Gastroesophageal sphincter (tissue), 4 donors: ENCODE measurements at regions not wholly inside any gene's neighbourhood (a gene's known extent, or its start where the extent isn't known, plus 50 kb on each side); places are given as distances from the start of the nearest gene placed in this dataset.
A peak's percentile ranks its signal among the peaks of the same experiment; 100 is the strongest.

Source experiments
- ATAC-seq: fragments of 150-250 bp; one replicate; pipeline ENCODE4 v1.9.1; 2016; ENCODE audit warnings: mild to moderate bottlenecking, moderate library complexity
- H3K27ac ChIP-seq, 4 donors: fragments of 200-600 bp; sonication (generic) in 3 of 4; 1 replicate in 3 of 4; 2 replicates in 1 of 4; pipeline ENCODE4 v1.5.1; 2016 to 2019
- H3K27me3 ChIP-seq: fragments of 200-600 bp; sonication (generic); one replicate; pipeline ENCODE4 v1.5.1; 2019
- H3K36me3 ChIP-seq, 2 donors: fragments of 200-600 bp; sonication (generic); one replicate each; pipeline ENCODE4 v1.5.1; 2019; ENCODE audit warnings: control low read depth in 1 of 2
- H3K4me1 ChIP-seq, 3 donors: fragments of 200-600 bp; sonication (generic); 1 replicate in 2 of 3; 2 replicates in 1 of 3; pipeline ENCODE4 v1.5.1; 2016 to 2019; ENCODE audit warnings: control low read depth in 2 of 3
- H3K4me3 ChIP-seq, 2 donors: fragments of 200-600 bp; sonication (generic); one replicate each; pipeline ENCODE4 v1.5.1; 2019; ENCODE audit warnings: mild to moderate bottlenecking in 1 of 2, moderate library complexity in 1 of 2
- H3K9me3 ChIP-seq, 3 donors: fragments of 200-600 bp; sonication (generic); one replicate each; pipeline ENCODE4 v1.5.1; 2017 to 2019; ENCODE audit warnings: control low read depth in 2 of 3
- EP300 ChIP-seq: sonication (generic); formaldehyde crosslinking; IDR thresholded peaks from one replicate; pipeline ENCODE4 v1.6.1; 2017; ENCODE audit warnings: antibody characterized with exemption, mild to moderate bottlenecking
- POLR2A ChIP-seq, 2 donors: fragments of 450-650 bp; IDR thresholded peaks; one replicate each; pipeline ENCODE4 v1.6.1; 2017; ENCODE audit warnings: antibody characterized with exemption in 2 of 2, mild to moderate bottlenecking in 2 of 2, moderate library complexity in 1 of 2
- POLR2AphosphoS5 ChIP-seq: sonication (generic); formaldehyde crosslinking; IDR thresholded peaks from one replicate; pipeline ENCODE4 v1.6.1; 2017; ENCODE audit warnings: antibody characterized with exemption
- WGBS, 2 donors: methylation state at CpG; one replicate each; pipeline ENCODE4 v1.1.5; 2018; ENCODE audit warnings: low coverage in 1 of 2; 5-methylcytosine and 5-hydroxymethylcytosine counted together
- TF ChIP-seq, protein P1 (sequence below), 4 experiments: fragments of 200-600 bp in 2 of 4; fragments of 450-650 bp in 2 of 4; sonication (generic) in 1 of 4; IDR thresholded peaks; one replicate each; pipeline ENCODE4 v1.5.1; 2017 to 2019; ENCODE audit warnings: antibody characterized with exemption in 4 of 4, mild to moderate bottlenecking in 2 of 4, moderate library complexity in 2 of 4

DNA sequence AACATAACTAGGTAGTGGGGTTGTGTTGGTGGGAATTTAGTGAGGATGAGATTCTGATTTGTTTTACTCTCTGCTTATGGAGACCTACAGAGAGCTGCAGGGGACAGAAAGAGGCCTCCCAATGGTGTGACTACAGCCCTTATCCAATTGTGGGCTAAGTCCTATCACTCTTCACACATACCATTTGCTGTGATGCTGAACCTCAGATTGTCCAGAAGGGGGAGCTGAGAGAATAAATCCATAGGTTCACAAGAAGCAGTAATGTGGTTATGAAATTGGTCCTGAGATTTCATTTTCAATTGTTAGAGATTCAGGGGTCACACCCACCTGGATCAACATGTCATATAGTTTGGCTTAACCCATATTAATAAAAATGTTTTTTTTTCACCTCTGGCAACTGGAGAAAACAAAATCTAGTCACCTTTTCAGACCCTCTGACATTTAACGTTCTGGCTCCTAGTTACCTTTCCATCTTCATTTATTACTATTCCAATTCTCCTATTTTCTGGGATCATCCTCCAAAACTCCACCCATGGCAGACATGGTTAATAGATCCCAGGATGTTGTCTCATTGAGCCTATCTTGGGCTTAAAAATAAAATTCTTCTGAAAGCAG, 53.3 kb upstream of the PTPN5 start:
- Histone ChIP-seq H3K4me3 (no peak overlapping the region), H3K9me3 (peaks cover 0 to 24% (median 0%) of the 10 kb centered on the region in 3 donors), H3K36me3 (no peaks in the 10 kb centered on the region), H3K27me3 (no peaks in the 10 kb centered on the region), H3K27ac (no peak overlapping the region), H3K4me1 (no peaks in the 10 kb centered on the region)
- no peak for ATAC-seq
- 71 to 100% methylated on average over 1 of the region's 1 CpG for WGBS, 2 donors
- TF ChIP-seq POLR2AphosphoS5 (no peak), EP300 (no peak), POLR2A (IDR thresholded peaks at IDR 0.05) (no peak)
- TF ChIP-seq, protein P1, sequence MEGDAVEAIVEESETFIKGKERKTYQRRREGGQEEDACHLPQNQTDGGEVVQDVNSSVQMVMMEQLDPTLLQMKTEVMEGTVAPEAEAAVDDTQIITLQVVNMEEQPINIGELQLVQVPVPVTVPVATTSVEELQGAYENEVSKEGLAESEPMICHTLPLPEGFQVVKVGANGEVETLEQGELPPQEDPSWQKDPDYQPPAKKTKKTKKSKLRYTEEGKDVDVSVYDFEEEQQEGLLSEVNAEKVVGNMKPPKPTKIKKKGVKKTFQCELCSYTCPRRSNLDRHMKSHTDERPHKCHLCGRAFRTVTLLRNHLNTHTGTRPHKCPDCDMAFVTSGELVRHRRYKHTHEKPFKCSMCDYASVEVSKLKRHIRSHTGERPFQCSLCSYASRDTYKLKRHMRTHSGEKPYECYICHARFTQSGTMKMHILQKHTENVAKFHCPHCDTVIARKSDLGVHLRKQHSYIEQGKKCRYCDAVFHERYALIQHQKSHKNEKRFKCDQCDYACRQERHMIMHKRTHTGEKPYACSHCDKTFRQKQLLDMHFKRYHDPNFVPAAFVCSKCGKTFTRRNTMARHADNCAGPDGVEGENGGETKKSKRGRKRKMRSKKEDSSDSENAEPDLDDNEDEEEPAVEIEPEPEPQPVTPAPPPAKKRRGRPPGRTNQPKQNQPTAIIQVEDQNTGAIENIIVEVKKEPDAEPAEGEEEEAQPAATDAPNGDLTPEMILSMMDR (IDR thresholded peaks at IDR 0.05): peak in 1 of 4 experiments; percentile 10
